RWPE2 (cell line): ENCODE measurements at regions not wholly inside any gene's neighbourhood (a gene's known extent, or its start where the extent isn't known, plus 50 kb on each side); places are given as distances from the start of the nearest gene placed in this dataset.
A peak's percentile ranks its signal among the peaks of the same experiment; 100 is the strongest.

ENCODE experiments used
- ATAC-seq: fragments of 200-7000 bp; cut with Tn5 transposase; 3 replicates; pipeline ENCODE4 v1.9.1; 2021; ENCODE audit warnings: low read depth
- DNase-seq: peaks from one replicate; pipeline ENCODE4 v3.0.0-alpha.2; 2020; ENCODE audit warnings: low spot score
- H3K27ac ChIP-seq: fragments of 450-650 bp; 2 replicates; pipeline ENCODE4 v1.5.1; 2017; ENCODE audit warnings: mild to moderate bottlenecking; ENCODE audit not compliant: poor library complexity, severe bottlenecking
- H3K27me3 ChIP-seq: fragments of 250-450 bp; sonication (Bioruptor Pico); 2 replicates; pipeline ENCODE4 v1.5.1; 2021; ENCODE audit warnings: mild to moderate bottlenecking, moderate library complexity; ENCODE audit not compliant: insufficient read depth, poor library complexity, severe bottlenecking
- H3K36me3 ChIP-seq: fragments of 250-450 bp; sonication (Bioruptor Pico); 2 replicates; pipeline ENCODE4 v1.5.1; 2020; ENCODE audit warnings: low read depth, mild to moderate bottlenecking, moderate library complexity
- H3K4me1 ChIP-seq: fragments of 250-450 bp; sonication (Bioruptor Pico); 2 replicates; pipeline ENCODE4 v1.5.1; 2021; ENCODE audit warnings: mild to moderate bottlenecking, moderate library complexity; ENCODE audit not compliant: insufficient read depth, poor library complexity, severe bottlenecking
- H3K4me3 ChIP-seq: fragments of 250-450 bp; sonication (Bioruptor Pico); 2 replicates; pipeline ENCODE4 v1.5.1; 2021; ENCODE audit warnings: mild to moderate bottlenecking, moderate library complexity; ENCODE audit not compliant: severe bottlenecking
- H3K9me3 ChIP-seq: fragments of 250-450 bp; sonication (Bioruptor Pico); 2 replicates; pipeline ENCODE4 v1.5.1; 2021; ENCODE audit warnings: mild to moderate bottlenecking, moderate library complexity; ENCODE audit not compliant: severe bottlenecking
- TF ChIP-seq, protein P1 (sequence below): fragments of 450-650 bp; IDR thresholded peaks from one replicate; pipeline ENCODE4 v1.5.1; 2017; ENCODE audit warnings: mild to moderate bottlenecking, moderate library complexity; ENCODE audit not compliant: poor library complexity, severe bottlenecking

GRCh38 chr4:63106600-63106999 lies 1302.7 kb downstream of the TECRL start:
- Histone ChIP-seq H3K4me1 (no peaks in the 10 kb centered on the region), H3K9me3 (no peaks in the 10 kb centered on the region), H3K4me3 (no peak overlapping the region), H3K36me3 (no peaks in the 10 kb centered on the region), H3K27me3 (no peaks in the 10 kb centered on the region), H3K27ac (no peak overlapping the region)
- DNase-seq (no peak), ATAC-seq (no peak)
- TF ChIP-seq, protein P1, sequence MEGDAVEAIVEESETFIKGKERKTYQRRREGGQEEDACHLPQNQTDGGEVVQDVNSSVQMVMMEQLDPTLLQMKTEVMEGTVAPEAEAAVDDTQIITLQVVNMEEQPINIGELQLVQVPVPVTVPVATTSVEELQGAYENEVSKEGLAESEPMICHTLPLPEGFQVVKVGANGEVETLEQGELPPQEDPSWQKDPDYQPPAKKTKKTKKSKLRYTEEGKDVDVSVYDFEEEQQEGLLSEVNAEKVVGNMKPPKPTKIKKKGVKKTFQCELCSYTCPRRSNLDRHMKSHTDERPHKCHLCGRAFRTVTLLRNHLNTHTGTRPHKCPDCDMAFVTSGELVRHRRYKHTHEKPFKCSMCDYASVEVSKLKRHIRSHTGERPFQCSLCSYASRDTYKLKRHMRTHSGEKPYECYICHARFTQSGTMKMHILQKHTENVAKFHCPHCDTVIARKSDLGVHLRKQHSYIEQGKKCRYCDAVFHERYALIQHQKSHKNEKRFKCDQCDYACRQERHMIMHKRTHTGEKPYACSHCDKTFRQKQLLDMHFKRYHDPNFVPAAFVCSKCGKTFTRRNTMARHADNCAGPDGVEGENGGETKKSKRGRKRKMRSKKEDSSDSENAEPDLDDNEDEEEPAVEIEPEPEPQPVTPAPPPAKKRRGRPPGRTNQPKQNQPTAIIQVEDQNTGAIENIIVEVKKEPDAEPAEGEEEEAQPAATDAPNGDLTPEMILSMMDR: no peak

GRCh38 chr4:63105839-63106238 lies 1303.4 kb downstream of the TECRL start:
- Histone ChIP-seq H3K36me3 (no peaks in the 10 kb centered on the region), H3K27ac (no peak overlapping the region), H3K9me3 (no peaks in the 10 kb centered on the region), H3K4me1 (no peaks in the 10 kb centered on the region), H3K27me3 (no peaks in the 10 kb centered on the region), H3K4me3 (no peak overlapping the region)
- TF ChIP-seq, protein P1: no peak
- ATAC-seq: no peak
- no peak for DNase-seq

GRCh38 chr4:63090641-63091040 lies 1318.6 kb downstream of the TECRL start:
- ATAC-seq (no peak), DNase-seq (no peak)
- Histone ChIP-seq H3K9me3 (no peaks in the 10 kb centered on the region), H3K4me1 (no peaks in the 10 kb centered on the region), H3K36me3 (no peaks in the 10 kb centered on the region), H3K27me3 (no peaks in the 10 kb centered on the region), H3K4me3 (no peak overlapping the region), H3K27ac (no peak overlapping the region)
- TF ChIP-seq, protein P1: no peak

- no peak overlapping the region for H3K4me3 ChIP-seq
- peak; percentile 51; the same call in 1 of the 3 replicates for ATAC-seq
- H3K4me1 ChIP-seq: no peaks in the 10 kb centered on the region
- no peak for DNase-seq
- no peaks in the 10 kb centered on the region for H3K9me3 ChIP-seq
- TF ChIP-seq, protein P1: no peak
- no peaks in the 10 kb centered on the region for H3K27me3 ChIP-seq
- H3K36me3 ChIP-seq: no peaks in the 10 kb centered on the region
- no peak overlapping the region for H3K27ac ChIP-seq
Observed at GRCh38 chr4:63085091-63085490, 1324.2 kb downstream of the TECRL start.

DNA sequence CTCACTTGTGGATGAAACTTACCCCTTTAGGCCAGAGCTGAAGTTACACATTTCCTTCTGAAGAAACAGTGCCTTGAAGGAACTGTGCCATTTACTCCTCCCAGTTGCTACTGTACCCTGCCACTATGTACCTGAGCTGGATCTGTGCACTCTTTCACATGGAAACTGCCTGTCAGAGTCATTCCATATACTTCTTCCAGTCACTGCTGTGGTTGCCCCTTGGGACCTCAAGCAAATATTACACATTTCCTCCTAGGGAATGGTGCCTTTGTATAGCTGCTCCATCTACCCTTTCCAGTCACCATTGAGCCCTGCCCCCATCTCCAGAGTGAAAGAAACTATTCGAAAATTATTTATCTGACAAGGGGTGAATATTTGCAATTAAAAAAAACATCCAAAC lies 1328.3 kb downstream of the TECRL start:
- TF ChIP-seq, protein P1: no peak
- H3K36me3 ChIP-seq: no peaks in the 10 kb centered on the region
- DNase-seq (no peak), ATAC-seq (no peak)
- H3K4me1 ChIP-seq: no peaks in the 10 kb centered on the region
- H3K4me3 ChIP-seq: no peak overlapping the region
- H3K9me3 ChIP-seq: no peaks in the 10 kb centered on the region
- H3K27ac ChIP-seq: no peak overlapping the region
- no peaks in the 10 kb centered on the region for H3K27me3 ChIP-seq
